ENCODE measurements at regions not wholly inside any gene's neighbourhood (a gene's known extent, or its start where the extent isn't known, plus 50 kb on each side); places are given as distances from the start of the nearest gene placed in this dataset.

DNA sequence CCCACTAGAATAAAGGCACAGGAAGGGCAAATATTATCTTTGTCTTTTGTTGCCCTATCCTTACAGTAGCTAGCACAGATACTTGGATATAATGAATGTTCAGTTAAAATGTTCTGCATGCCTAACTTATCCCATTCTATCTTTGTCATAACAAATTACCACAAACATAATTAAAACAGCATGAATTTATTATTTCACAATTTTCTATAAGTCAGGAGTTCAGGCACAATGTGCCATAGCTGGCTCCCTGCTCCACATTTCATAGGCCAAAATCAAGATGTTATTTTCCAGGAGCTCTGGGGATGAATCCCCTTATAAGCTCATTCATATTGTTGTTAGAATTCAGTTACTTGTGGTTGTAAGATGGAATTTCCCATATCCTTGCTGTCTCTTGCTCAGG, 975.5 kb downstream of the IGSF11 start:
- Histone ChIP-seq H3K27ac (no peak overlapping the region), H3K9me3 (no peaks in the 10 kb centered on the region), H3K27me3 (no peaks in the 10 kb centered on the region), H3K4me3 (no peak overlapping the region), H3K36me3 (no peaks in the 10 kb centered on the region), H3K4me1 (no peaks in the 10 kb centered on the region)
- DNase-seq (no peak), ATAC-seq (no peak)
- in situ Hi-C loops (cut with MboI; ENCODE audit: low sequenced_read_pairs in 4 of 4) (no loop called here), intact Hi-C loops (cut with DNase I; ENCODE audit: low total_unique reads) (no loop called here)
- TF ChIP-seq POLR2A (IDR thresholded peaks at IDR 0.05): no peak
- TF ChIP-seq, protein P1, sequence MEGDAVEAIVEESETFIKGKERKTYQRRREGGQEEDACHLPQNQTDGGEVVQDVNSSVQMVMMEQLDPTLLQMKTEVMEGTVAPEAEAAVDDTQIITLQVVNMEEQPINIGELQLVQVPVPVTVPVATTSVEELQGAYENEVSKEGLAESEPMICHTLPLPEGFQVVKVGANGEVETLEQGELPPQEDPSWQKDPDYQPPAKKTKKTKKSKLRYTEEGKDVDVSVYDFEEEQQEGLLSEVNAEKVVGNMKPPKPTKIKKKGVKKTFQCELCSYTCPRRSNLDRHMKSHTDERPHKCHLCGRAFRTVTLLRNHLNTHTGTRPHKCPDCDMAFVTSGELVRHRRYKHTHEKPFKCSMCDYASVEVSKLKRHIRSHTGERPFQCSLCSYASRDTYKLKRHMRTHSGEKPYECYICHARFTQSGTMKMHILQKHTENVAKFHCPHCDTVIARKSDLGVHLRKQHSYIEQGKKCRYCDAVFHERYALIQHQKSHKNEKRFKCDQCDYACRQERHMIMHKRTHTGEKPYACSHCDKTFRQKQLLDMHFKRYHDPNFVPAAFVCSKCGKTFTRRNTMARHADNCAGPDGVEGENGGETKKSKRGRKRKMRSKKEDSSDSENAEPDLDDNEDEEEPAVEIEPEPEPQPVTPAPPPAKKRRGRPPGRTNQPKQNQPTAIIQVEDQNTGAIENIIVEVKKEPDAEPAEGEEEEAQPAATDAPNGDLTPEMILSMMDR (IDR thresholded peaks at IDR 0.05 in 4 of 5, conservative IDR thresholded peaks at IDR 0.05 in 1 of 5): no peak

DNA sequence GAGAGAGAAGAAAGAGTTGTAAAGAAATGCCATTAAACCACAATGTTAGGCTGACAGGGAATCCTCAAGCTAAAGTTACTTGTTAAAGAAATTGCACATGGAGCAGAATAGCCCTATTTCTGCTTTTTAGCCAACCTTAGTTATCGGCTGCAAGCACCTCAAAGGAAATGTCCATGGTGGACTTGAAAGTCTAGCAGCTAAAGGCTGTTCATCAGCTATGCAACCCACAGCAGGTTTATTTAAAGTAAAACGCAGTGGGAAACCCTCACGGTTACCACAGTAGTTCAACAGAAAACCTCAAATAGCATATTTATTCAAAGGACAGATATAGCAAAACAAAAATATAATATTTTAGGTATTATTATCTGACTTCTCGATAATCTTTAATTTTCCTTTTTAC, 967.2 kb downstream of the IGSF11 start:
- TF ChIP-seq POLR2A (IDR thresholded peaks at IDR 0.05): no peak
- TF ChIP-seq, protein P1 (IDR thresholded peaks at IDR 0.05 in 4 of 5, conservative IDR thresholded peaks at IDR 0.05 in 1 of 5): no peak
- H3K27me3 ChIP-seq: no peaks in the 10 kb centered on the region
- no peak overlapping the region for H3K4me3 ChIP-seq
- H3K27ac ChIP-seq: no peak overlapping the region
- H3K9me3 ChIP-seq: no peaks in the 10 kb centered on the region
- no peaks in the 10 kb centered on the region for H3K36me3 ChIP-seq
- H3K4me1 ChIP-seq: no peaks in the 10 kb centered on the region
- no peak for DNase-seq
- intact Hi-C loops (cut with DNase I; ENCODE audit: low total_unique reads): no loop called here
- in situ Hi-C loops (cut with MboI; ENCODE audit: low sequenced_read_pairs in 4 of 4): no loop called here
- ATAC-seq: no peak

GRCh38 chr3:118075873-118076272, 958.8 kb downstream of the IGSF11 start:
- Histone ChIP-seq H3K4me3 (no peak overlapping the region), H3K9me3 (no peaks in the 10 kb centered on the region), H3K4me1 (no peaks in the 10 kb centered on the region), H3K27ac (no peak overlapping the region), H3K27me3 (no peaks in the 10 kb centered on the region), H3K36me3 (no peaks in the 10 kb centered on the region)
- DNase-seq (no peak), ATAC-seq (no peak)
- in situ Hi-C loops (cut with MboI; ENCODE audit: low sequenced_read_pairs in 4 of 4) (no loop called here), intact Hi-C loops (cut with DNase I; ENCODE audit: low total_unique reads) (no loop called here)
- TF ChIP-seq, protein P1 (IDR thresholded peaks at IDR 0.05 in 4 of 5, conservative IDR thresholded peaks at IDR 0.05 in 1 of 5): no peak
- TF ChIP-seq POLR2A (IDR thresholded peaks at IDR 0.05): no peak

DNA sequence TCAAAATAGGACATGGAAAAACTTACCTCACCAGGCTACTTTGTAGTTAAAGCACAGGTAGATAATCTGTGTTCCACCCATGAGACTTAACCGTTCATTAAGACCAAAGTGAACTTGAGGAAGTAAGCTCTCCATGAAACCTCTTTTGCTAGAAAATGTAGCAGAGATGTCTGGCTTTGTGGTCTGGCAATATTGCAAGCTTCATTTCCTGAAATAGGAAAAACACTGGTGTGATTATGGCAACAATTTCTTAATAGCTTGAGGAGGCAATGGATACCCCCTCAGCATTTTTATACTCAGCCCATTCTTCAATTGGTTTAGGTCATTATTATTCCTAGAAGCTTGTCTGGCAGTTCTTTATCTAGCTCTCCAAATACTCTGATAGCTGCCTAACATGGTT, 957.3 kb downstream of the IGSF11 start:
- Histone ChIP-seq H3K4me3 (no peak overlapping the region), H3K27ac (no peak overlapping the region), H3K9me3 (no peaks in the 10 kb centered on the region), H3K4me1 (no peaks in the 10 kb centered on the region), H3K36me3 (no peaks in the 10 kb centered on the region), H3K27me3 (no peaks in the 10 kb centered on the region)
- intact Hi-C loops (cut with DNase I; ENCODE audit: low total_unique reads) (no loop called here), in situ Hi-C loops (cut with MboI; ENCODE audit: low sequenced_read_pairs in 4 of 4) (no loop called here)
- no peak for TF ChIP-seq POLR2A (IDR thresholded peaks at IDR 0.05)
- TF ChIP-seq, protein P1 (IDR thresholded peaks at IDR 0.05 in 4 of 5, conservative IDR thresholded peaks at IDR 0.05 in 1 of 5): no peak
- DNase-seq: no peak
- no peak for ATAC-seq

- in situ Hi-C loops (cut with MboI; ENCODE audit: low sequenced_read_pairs in 4 of 4): no loop called here
- no peak for ATAC-seq
- Histone ChIP-seq H3K27me3 (no peaks in the 10 kb centered on the region), H3K4me1 (no peaks in the 10 kb centered on the region), H3K4me3 (no peak overlapping the region), H3K27ac (no peak overlapping the region), H3K9me3 (no peaks in the 10 kb centered on the region), H3K36me3 (no peaks in the 10 kb centered on the region)
- intact Hi-C loops (cut with DNase I; ENCODE audit: low total_unique reads): no loop called here
- TF ChIP-seq POLR2A (IDR thresholded peaks at IDR 0.05): no peak
- TF ChIP-seq, protein P1 (IDR thresholded peaks at IDR 0.05 in 4 of 5, conservative IDR thresholded peaks at IDR 0.05 in 1 of 5): no peak
- no peak for DNase-seq
These were observed 953.8 kb downstream of the IGSF11 start for GRCh38 chr3:118080889-118081288.

All from gastrocnemius medialis (tissue), 4 donors.